Stomach (tissue), 4 donors: ENCODE measurements at regions not wholly inside any gene's neighbourhood (a gene's known extent, or its start where the extent isn't known, plus 50 kb on each side); places are given as distances from the start of the nearest gene placed in this dataset.

Source experiments
- CTCF ChIP-seq, 7 experiments: fragments of 450-650 bp in 4 of 7; fragments of 200-600 bp in 3 of 7; sonication (generic) in 3 of 7; IDR thresholded peaks; one replicate each; pipeline ENCODE4 v1.5.1; 2016 to 2019; ENCODE audit warnings: antibody characterized with exemption in 7 of 7, control low read depth in 2 of 7, mild to moderate bottlenecking in 1 of 7
- POLR2AphosphoS5 ChIP-seq, 3 donors: sonication (generic); formaldehyde crosslinking; IDR thresholded peaks; one replicate each; pipeline ENCODE4 v1.6.1; 2016; ENCODE audit warnings: antibody characterized with exemption in 3 of 3

GRCh38 chr11:106482917-106483785 is 405.7 kb downstream of the AASDHPPT start:
- TF ChIP-seq CTCF (IDR thresholded peaks at IDR 0.05) (no peak), POLR2AphosphoS5 (IDR thresholded peaks at IDR 0.05) (no peak)
